GM19035 (cell line): ENCODE measurements at regions not wholly inside any gene's neighbourhood (a gene's known extent, or its start where the extent isn't known, plus 50 kb on each side); places are given as distances from the start of the nearest gene placed in this dataset.
"Not testable (repeated sequence)": the region's sequence is repeated elsewhere in the genome, so short reads cannot be mapped to it uniquely, and the experiment has no call there.

Source experiments
- ATAC-seq: cut with Tn5 transposase; IDR thresholded peaks from one replicate; pipeline ENCODE4 v1.9.1; 2021; ENCODE audit not compliant: unreplicated experiment

- not testable (repeated sequence) for ATAC-seq
Observed at GRCh38 chr3:89747541-89748278, 640.3 kb downstream of the EPHA3 start.

- ATAC-seq, result no peak
Observed at GRCh38 chr3:89762405-89762804, 655.0 kb downstream of the EPHA3 start.

GRCh38 chr3:89783341-89783927, 676.0 kb downstream of the EPHA3 start:
- ATAC-seq, result no peak

GRCh38 chr3:89787485-89787884, 680.1 kb downstream of the EPHA3 start:
- no peak for ATAC-seq

- ATAC-seq, result no peak
Observed at GRCh38 chr3:89787979-89788378, 680.6 kb downstream of the EPHA3 start.

GRCh38 chr3:89795506-89795905, 688.1 kb downstream of the EPHA3 start:
- no peak for ATAC-seq

- no peak for ATAC-seq
Observed at GRCh38 chr3:89802881-89803280, 695.5 kb downstream of the EPHA3 start.

- no peak for ATAC-seq
Observed at GRCh38 chr3:89803711-89804110, 696.3 kb downstream of the EPHA3 start.

GRCh38 chr3:89806166-89806565, 698.7 kb downstream of the EPHA3 start:
- ATAC-seq, result no peak

GRCh38 chr3:89808680-89809197, 701.3 kb downstream of the EPHA3 start:
- no peak for ATAC-seq

- ATAC-seq, result no peak
Observed at GRCh38 chr3:89813500-89813899, 706.1 kb downstream of the EPHA3 start.

- no peak for ATAC-seq
Observed at GRCh38 chr3:89841041-89841440, 733.6 kb downstream of the EPHA3 start.

GRCh38 chr3:89845053-89845452, 737.6 kb downstream of the EPHA3 start:
- no peak for ATAC-seq

- no peak for ATAC-seq
Observed at GRCh38 chr3:89847955-89848354, 740.5 kb downstream of the EPHA3 start.

GRCh38 chr3:89851974-89852621, 744.7 kb downstream of the EPHA3 start:
- ATAC-seq, result no peak

GRCh38 chr3:89859757-89860156, 752.3 kb downstream of the EPHA3 start:
- no peak for ATAC-seq

- ATAC-seq, result no peak
Observed at GRCh38 chr3:89867286-89867685, 759.9 kb downstream of the EPHA3 start.

- no peak for ATAC-seq
Observed at GRCh38 chr3:89876116-89876515, 768.7 kb downstream of the EPHA3 start.

- ATAC-seq, result no peak
Observed at GRCh38 chr3:89877230-89877629, 769.8 kb downstream of the EPHA3 start.

- ATAC-seq, result no peak
Observed at GRCh38 chr3:89889386-89889785, 782.0 kb downstream of the EPHA3 start.

GRCh38 chr3:89908711-89909213, 801.3 kb downstream of the EPHA3 start:
- ATAC-seq, result no peak

- ATAC-seq, result no peak
Observed at GRCh38 chr3:89912031-89912430, 804.6 kb downstream of the EPHA3 start.
